ENCODE measurements at regions not wholly inside any gene's neighbourhood (a gene's known extent, or its start where the extent isn't known, plus 50 kb on each side); places are given as distances from the start of the nearest gene placed in this dataset.

GRCh38 chr6:1515781-1516180, 93.9 kb upstream of the FOXC1 start:
- POLR2A ChIA-PET, result no interaction called here
- CTCF ChIA-PET, result no interaction called here
- DNase-seq (ENCODE audit: low read depth, low spot score), result no peak

GRCh38 chr6:1516742-1517520, 92.8 kb upstream of the FOXC1 start:
- peaks cover 10% of the 10 kb centered on the region for H3K27me3 ChIP-seq (ENCODE audit: control insufficient read depth, insufficient read depth, low read length)
- no peak overlapping the region for H3K27ac ChIP-seq (ENCODE audit: low read depth, low read length)
- TF ChIP-seq CTCF (IDR thresholded peaks at IDR 0.05; ENCODE audit: low read depth, low read length), result no peak
- CTCF ChIA-PET, result no interaction called here
- H3K9me3 ChIP-seq (ENCODE audit: control insufficient read depth, insufficient read depth, low read length), result no peaks in the 10 kb centered on the region; the same call in 1 of the 2 replicates
- POLR2A ChIA-PET, result no interaction called here
- DNase-seq (ENCODE audit: low read depth, low spot score), result no peak
- H3K4me3 ChIP-seq (ENCODE audit: low read depth, low read length), result no peak overlapping the region

More at GRCh38 chr6:1515781-1516180, 93.9 kb upstream of the FOXC1 start:
- Histone ChIP-seq H3K27ac (ENCODE audit: low read depth, low read length) (no peak overlapping the region), H3K27me3 (ENCODE audit: control insufficient read depth, insufficient read depth, low read length) (peaks cover 12% of the 10 kb centered on the region), H3K9me3 (ENCODE audit: control insufficient read depth, insufficient read depth, low read length) (no peaks in the 10 kb centered on the region; the same call in 1 of the 2 replicates), H3K4me3 (ENCODE audit: low read depth, low read length) (no peak overlapping the region)
- TF ChIP-seq CTCF (IDR thresholded peaks at IDR 0.05; ENCODE audit: low read depth, low read length), result no peak

- ChIA-PET CTCF (interaction anchor here (1.2 kb wide), 1 partner anchor 34 kb away, joined by 5 read pairs; no protein-coding TSS in a partner anchor), POLR2A (no interaction called here)
- Histone ChIP-seq H3K27ac (ENCODE audit: low read depth, low read length) (no peak overlapping the region), H3K9me3 (ENCODE audit: control insufficient read depth, insufficient read depth, low read length) (peaks cover 4% of the 10 kb centered on the region; the same call in 1 of the 2 replicates), H3K4me3 (ENCODE audit: low read depth, low read length) (no peak overlapping the region), H3K27me3 (ENCODE audit: control insufficient read depth, insufficient read depth, low read length) (peaks cover 23% of the 10 kb centered on the region)
- no peak for TF ChIP-seq CTCF (IDR thresholded peaks at IDR 0.05; ENCODE audit: low read depth, low read length)
- no peak for DNase-seq (ENCODE audit: low read depth, low spot score)
Observed at GRCh38 chr6:1518855-1519254, 90.9 kb upstream of the FOXC1 start.

GRCh38 chr6:1519597-1519996, 90.1 kb upstream of the FOXC1 start:
- no peak for TF ChIP-seq CTCF (IDR thresholded peaks at IDR 0.05; ENCODE audit: low read depth, low read length)
- Histone ChIP-seq H3K27me3 (ENCODE audit: control insufficient read depth, insufficient read depth, low read length) (peaks cover 23% of the 10 kb centered on the region), H3K4me3 (ENCODE audit: low read depth, low read length) (no peak overlapping the region), H3K9me3 (ENCODE audit: control insufficient read depth, insufficient read depth, low read length) (peaks cover 4% of the 10 kb centered on the region; the same call in 1 of the 2 replicates), H3K27ac (ENCODE audit: low read depth, low read length) (no peak overlapping the region)
- no peak for DNase-seq (ENCODE audit: low read depth, low spot score)
- ChIA-PET POLR2A (no interaction called here), CTCF (interaction anchor here (1.2 kb wide), 1 partner anchor 33 kb away, joined by 5 read pairs; no protein-coding TSS in a partner anchor)

- H3K4me3 ChIP-seq (ENCODE audit: low read depth, low read length), result no peak overlapping the region
- ChIA-PET CTCF (interaction anchor here (0.8 to 1.8 kb wide), 2 partner anchors 10 to 37 kb away, joined by 3 to 4 read pairs; no protein-coding TSS in a partner anchor), POLR2A (no interaction called here)
- peaks cover 4% of the 10 kb centered on the region; the same call in 1 of the 2 replicates for H3K9me3 ChIP-seq (ENCODE audit: control insufficient read depth, insufficient read depth, low read length)
- no peak overlapping the region for H3K27ac ChIP-seq (ENCODE audit: low read depth, low read length)
- no peak for TF ChIP-seq CTCF (IDR thresholded peaks at IDR 0.05; ENCODE audit: low read depth, low read length)
- no peak for DNase-seq (ENCODE audit: low read depth, low spot score)
- H3K27me3 ChIP-seq (ENCODE audit: control insufficient read depth, insufficient read depth, low read length), result peaks cover 22% of the 10 kb centered on the region
Observed at GRCh38 chr6:1522779-1523178, 86.9 kb upstream of the FOXC1 start.

All from AG04450 (cell line).